Neural cell (in vitro differentiated cells): ENCODE measurements at regions not wholly inside any gene's neighbourhood (a gene's known extent, or its start where the extent isn't known, plus 50 kb on each side); places are given as distances from the start of the nearest gene placed in this dataset.

ENCODE experiments used
- CTCF ChIP-seq: fragments of 450-650 bp; IDR thresholded peaks from 2 replicates; pipeline ENCODE4 v1.5.1; 2014; ENCODE audit warnings: antibody characterized with exemption, mild to moderate bottlenecking, moderate library complexity; ENCODE audit not compliant: poor library complexity, severe bottlenecking
- EZH2 ChIP-seq: fragments of 200-600, 300-800 bp; shearing (Covaris generic), sonication (generic); IDR thresholded peaks from 2 replicates; pipeline ENCODE4 v1.6.1; 2014; ENCODE audit warnings: antibody characterized with exemption, low read length, borderline replicate concordance, mild to moderate bottlenecking; ENCODE audit not compliant: insufficient read depth, poor library complexity, severe bottlenecking
- POLR2AphosphoS5 ChIP-seq: IDR thresholded peaks from 2 replicates; pipeline ENCODE4 v1.6.1; 2012
- SMC3 ChIP-seq: fragments of 450-650 bp; conservative IDR thresholded peaks from 2 replicates; pipeline ENCODE4 v1.6.1; 2014; ENCODE audit warnings: antibody characterized with exemption, mild to moderate bottlenecking, moderate library complexity; ENCODE audit not compliant: poor library complexity
- TAF1 ChIP-seq: IDR thresholded peaks from 2 replicates; pipeline ENCODE4 v1.6.1; 2012; ENCODE audit warnings: low read depth

- TF ChIP-seq CTCF (no peak), TAF1 (no peak), POLR2AphosphoS5 (no peak), EZH2 (no peak), SMC3 (no peak)
Measured at GRCh38 chr11:27281740-27282590, 81.0 kb downstream of the CCDC34 start.
